A549 (cell line): ENCODE measurements at regions not wholly inside any gene's neighbourhood (a gene's known extent, or its start where the extent isn't known, plus 50 kb on each side); places are given as distances from the start of the nearest gene placed in this dataset.

Experiments used
- BCL3 ChIP-seq: fragments of >200 bp; sonication (Bioruptor Twin); formaldehyde crosslinking; IDR thresholded peaks from 3 replicates; pipeline ENCODE4 v1.6.1; 2016
- CEBPB ChIP-seq, 2 experiments: fragments of >200 bp in 1 of 2; sonication (Bioruptor Twin) in 1 of 2; formaldehyde crosslinking in 1 of 2; IDR thresholded peaks; 2 replicates each; pipeline ENCODE4 v1.6.1; 2012 to 2016
- CTCF ChIP-seq: fragments of >200 bp; sonication (Bioruptor Twin); formaldehyde crosslinking; IDR thresholded peaks from 3 replicates; pipeline ENCODE4 v1.5.1; 2016
- ESRRA ChIP-seq: fragments of 150-350 bp; IDR thresholded peaks from 2 replicates; pipeline ENCODE4 v1.6.1; 2014; ENCODE audit warnings: mild to moderate bottlenecking, low read length, borderline replicate concordance
- MAFK ChIP-seq: fragments of 450-650 bp; IDR thresholded peaks from 2 replicates; pipeline ENCODE4 v1.6.1; 2014; ENCODE audit not compliant: partially characterized antibody
- MAX ChIP-seq: IDR thresholded peaks from 2 replicates; pipeline ENCODE4 v1.6.1; 2012
- MYC ChIP-seq: IDR thresholded peaks from 2 replicates; pipeline ENCODE4 v1.6.1; 2012; ENCODE audit warnings: mild to moderate bottlenecking, inconsistent platforms, low read length, improper control_type of control experiment, borderline replicate concordance
- NR3C1 ChIP-seq: fragments of >200 bp; sonication (Bioruptor Twin); formaldehyde crosslinking; IDR thresholded peaks from 3 replicates; pipeline ENCODE4 v1.6.1; 2017
- POLR2A ChIP-seq: IDR thresholded peaks from 2 replicates; pipeline ENCODE4 v1.6.1; 2012; ENCODE audit warnings: mild to moderate bottlenecking, low read length
- REST ChIP-seq: fragments of 200-600 bp; sonication (generic); IDR thresholded peaks from 2 replicates; pipeline ENCODE4 v1.6.1; 2016; ENCODE audit warnings: antibody characterized with exemption, mild to moderate bottlenecking, moderate library complexity
- RNF2 ChIP-seq: fragments of 200-600 bp; sonication (generic); IDR thresholded peaks from 2 replicates; pipeline ENCODE4 v1.6.1; 2016; ENCODE audit warnings: low read depth, mild to moderate bottlenecking, antibody characterized with exemption, moderate library complexity, borderline replicate concordance

- TF ChIP-seq CTCF: no peak
- TF ChIP-seq REST: no peak
- TF ChIP-seq NR3C1: no peak
- TF ChIP-seq MAFK: no peak
- no peak for TF ChIP-seq MAX
- TF ChIP-seq CEBPB (IDR thresholded peaks at IDR 0.05): no peak
- no peak for TF ChIP-seq ESRRA
- no peak for TF ChIP-seq POLR2A
- TF ChIP-seq RNF2: no peak
- TF ChIP-seq BCL3: no peak
- no peak for TF ChIP-seq MYC
Observed at GRCh38 chr6:231779-232178, 60.5 kb upstream of the DUSP22 start.
